Activated CD4-positive, alpha-beta memory T cell treated with anti-CD3 and anti-CD28 coated beads, Interleukin-2, amount 10 ng/mL, durations not matched to agents 7 days and 5 days (primary cell): ENCODE measurements at regions not wholly inside any gene's neighbourhood (a gene's known extent, or its start where the extent isn't known, plus 50 kb on each side); places are given as distances from the start of the nearest gene placed in this dataset.
"Not testable (repeated sequence)": the region's sequence is repeated elsewhere in the genome, so short reads cannot be mapped to it uniquely, and the experiment has no call there.

Experiments used
- CTCF ChIA-PET: fragments of 350-600 bp; sonication (Branson Sonifier 250); formaldehyde crosslinking; loops from one replicate; lab custom pipeline; 2021; ENCODE audit warnings: antibody characterized with exemption, inconsistent platforms; lab: Charles Lee
- POLR2A ChIA-PET: fragments of 350-600 bp; sonication (Branson Sonifier 250); formaldehyde crosslinking; loops from one replicate; lab custom pipeline; 2021; ENCODE audit warnings: antibody characterized with exemption; lab: Charles Lee
- DNase-seq: peaks from one replicate; pipeline ENCODE4 v3.0.0-alpha.2; 2020
- H3K27ac Mint-ChIP-seq: one replicate; pipeline ENCODE4 v1.8.0; 2021; ENCODE audit warnings: mild to moderate bottlenecking, mixed read lengths
- H3K27me3 Mint-ChIP-seq: one replicate; pipeline ENCODE4 v1.8.0; 2021; ENCODE audit warnings: mixed read lengths
- H3K36me3 Mint-ChIP-seq: one replicate; pipeline ENCODE4 v1.8.0; 2021; ENCODE audit warnings: low read depth, mixed read lengths
- H3K4me1 Mint-ChIP-seq: one replicate; pipeline ENCODE4 v1.8.0; 2021; ENCODE audit warnings: mixed read lengths
- H3K4me3 Mint-ChIP-seq: one replicate; pipeline ENCODE4 v1.8.0; 2021; ENCODE audit warnings: mild to moderate bottlenecking, mixed read lengths
- H3K9me3 Mint-ChIP-seq: one replicate; pipeline ENCODE4 v1.8.0; 2021; ENCODE audit warnings: mixed read lengths

DNA sequence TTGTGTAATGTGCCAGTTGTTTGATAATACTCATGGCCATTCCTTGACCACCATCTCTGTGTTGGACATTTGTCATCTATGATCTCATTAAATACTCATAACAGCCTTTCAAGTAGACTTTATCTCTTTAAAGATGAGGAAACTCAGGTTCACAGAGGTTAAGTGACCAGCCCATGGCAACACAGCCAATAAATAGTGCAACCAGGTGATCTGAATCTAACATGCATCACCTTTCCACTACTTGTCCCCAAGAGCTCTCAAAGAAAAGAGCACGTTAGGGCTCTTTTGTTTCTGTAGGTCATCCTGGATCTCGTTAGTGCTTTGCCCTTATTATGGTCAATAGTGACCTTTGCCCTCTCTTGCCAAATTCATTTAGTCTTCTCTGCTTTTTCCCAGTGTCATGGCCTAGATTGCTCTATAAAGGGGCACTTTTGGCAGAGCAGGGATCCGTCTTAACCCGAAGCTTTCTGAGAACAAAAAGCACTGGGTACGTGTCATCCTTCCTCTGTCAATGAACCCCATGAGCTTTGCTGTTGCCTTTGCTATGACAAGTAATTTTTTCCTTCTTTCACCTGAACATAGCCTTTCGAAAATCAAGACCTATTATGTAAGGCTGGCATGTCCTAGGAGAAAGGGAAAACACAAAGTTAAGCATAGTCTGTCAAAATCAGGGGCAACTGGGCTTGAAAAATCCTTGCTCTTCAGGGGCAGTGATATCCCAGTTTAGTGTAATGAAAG, 88.0 kb upstream of the PLXNA2 start:
- Mint-ChIP-seq H3K27me3 (peaks cover 3% of the 10 kb centered on the region), H3K36me3 (no peaks in the 10 kb centered on the region), H3K27ac (no peak overlapping the region), H3K4me1 (no peaks in the 10 kb centered on the region), H3K4me3 (no peak overlapping the region), H3K9me3 (no peaks in the 10 kb centered on the region)
- ChIA-PET POLR2A (no interaction called here), CTCF (no interaction called here)
- no peak for DNase-seq

DNA sequence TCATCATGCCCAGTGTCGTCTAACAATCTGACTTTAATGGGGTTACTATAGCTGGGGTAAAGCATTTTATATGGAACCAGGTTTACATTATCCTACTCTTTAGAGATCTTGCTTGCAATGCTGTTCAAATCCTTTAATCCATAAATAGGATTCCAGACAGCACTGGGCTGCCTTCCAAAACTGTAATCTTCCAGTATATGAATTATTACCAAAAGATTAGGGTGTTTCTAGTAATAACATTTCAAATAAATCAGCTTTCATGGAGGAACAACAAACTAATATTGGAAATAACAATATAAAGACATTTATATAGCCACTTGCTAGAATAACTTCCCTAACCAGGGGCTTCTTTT, 88.6 kb upstream of the PLXNA2 start:
- CTCF ChIA-PET, result no interaction called here

DNA sequence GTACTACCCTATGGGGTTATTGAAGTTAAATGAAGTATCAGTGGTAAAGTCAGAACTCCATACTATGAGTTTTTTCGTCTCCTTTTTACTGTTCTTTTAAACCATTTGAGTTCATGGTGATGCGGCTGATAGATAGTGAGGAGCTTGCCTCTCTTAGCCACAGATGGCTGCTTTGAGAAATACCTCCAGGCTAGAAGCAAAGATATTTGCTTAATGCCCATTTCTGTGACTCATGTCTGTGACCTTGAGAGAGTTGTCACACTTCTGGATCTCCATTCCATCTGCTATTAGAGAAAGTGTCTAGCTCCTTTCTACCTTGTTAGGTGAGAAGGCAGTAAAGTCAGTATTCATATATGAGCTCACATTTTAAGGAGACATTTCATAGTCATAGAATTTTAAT, 89.5 kb upstream of the PLXNA2 start:
- POLR2A ChIA-PET, result no interaction called here

More for the DNA sequence above, 88.6 kb upstream of the PLXNA2 start:
- Mint-ChIP-seq H3K9me3 (no peaks in the 10 kb centered on the region), H3K27me3 (peaks cover 3% of the 10 kb centered on the region), H3K27ac (no peak overlapping the region), H3K4me3 (no peak overlapping the region), H3K36me3 (no peaks in the 10 kb centered on the region), H3K4me1 (no peaks in the 10 kb centered on the region)
- POLR2A ChIA-PET, result no interaction called here
- DNase-seq, result no peak

DNA sequence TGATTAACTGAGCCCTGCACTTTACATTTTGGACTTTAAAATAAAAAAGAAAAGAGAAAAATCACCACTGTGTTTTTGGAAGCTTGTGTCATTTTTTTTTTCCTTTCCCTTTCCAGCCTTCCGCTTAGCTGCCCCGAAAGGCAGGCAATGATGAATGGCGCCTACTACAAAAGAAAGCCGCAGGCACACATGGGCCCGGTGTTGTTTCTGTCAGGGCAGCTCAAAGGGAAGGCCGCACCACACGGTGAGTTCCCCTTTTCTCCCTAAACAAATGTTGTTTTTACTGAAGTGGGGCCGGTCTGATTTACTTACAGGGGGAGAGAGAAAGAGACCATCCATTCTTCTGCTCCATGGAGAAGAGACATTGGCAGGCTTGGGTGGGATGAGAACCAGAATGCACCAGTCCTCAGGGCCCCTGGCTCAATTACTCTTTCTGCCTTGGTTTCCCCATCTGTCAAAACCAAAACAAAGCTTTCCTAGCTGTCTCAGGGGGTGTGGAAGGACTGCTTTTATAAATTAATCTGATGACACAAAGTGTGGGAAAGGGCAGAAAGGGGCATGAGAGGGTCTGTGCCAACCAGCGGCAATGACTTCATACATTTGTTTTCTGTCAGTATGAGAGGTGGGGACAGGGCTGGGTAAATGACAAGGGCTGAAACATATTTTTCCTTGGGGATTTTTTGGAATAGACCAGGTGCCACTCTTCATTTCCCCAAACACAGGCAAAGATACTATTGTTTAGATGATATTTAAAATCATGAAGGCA, 91.4 kb upstream of the PLXNA2 start:
- Mint-ChIP-seq H3K36me3 (no peaks in the 10 kb centered on the region), H3K9me3 (no peaks in the 10 kb centered on the region), H3K4me1 (no peaks in the 10 kb centered on the region), H3K27me3 (peaks cover 8% of the 10 kb centered on the region), H3K27ac (no peak overlapping the region), H3K4me3 (no peak overlapping the region)
- no peak for DNase-seq
- CTCF ChIA-PET, result no interaction called here
- POLR2A ChIA-PET, result no interaction called here

More for the DNA sequence above, 89.5 kb upstream of the PLXNA2 start:
- H3K27ac Mint-ChIP-seq, result no peak overlapping the region
- no peak overlapping the region for H3K4me3 Mint-ChIP-seq
- CTCF ChIA-PET, result no interaction called here
- no peak for DNase-seq
- H3K4me1 Mint-ChIP-seq, result no peaks in the 10 kb centered on the region
- no peaks in the 10 kb centered on the region for H3K36me3 Mint-ChIP-seq
- H3K9me3 Mint-ChIP-seq, result no peaks in the 10 kb centered on the region
- peaks cover 6% of the 10 kb centered on the region for H3K27me3 Mint-ChIP-seq

DNA sequence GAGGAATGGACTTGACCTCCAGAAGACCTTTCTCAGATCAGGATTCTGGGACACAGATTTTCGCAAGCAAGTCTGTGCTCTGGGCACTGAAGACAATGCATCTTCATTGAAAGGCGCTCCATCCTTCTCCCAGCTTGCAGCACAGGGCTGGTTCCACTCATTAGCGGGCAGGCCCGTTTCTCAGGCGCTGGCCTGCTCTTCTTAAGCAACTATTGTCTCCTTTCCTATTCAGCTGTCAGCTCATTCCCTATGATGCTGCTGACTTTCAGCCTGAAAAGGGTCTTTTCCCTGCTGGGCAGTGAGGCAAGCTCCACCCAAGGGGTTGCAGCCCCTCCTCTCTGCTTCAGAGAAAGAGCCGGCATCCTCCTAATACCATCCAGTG, 91.9 kb upstream of the PLXNA2 start:
- ChIA-PET CTCF (no interaction called here), POLR2A (no interaction called here)
- H3K27me3 Mint-ChIP-seq, result peaks cover 8% of the 10 kb centered on the region
- H3K36me3 Mint-ChIP-seq, result no peaks in the 10 kb centered on the region
- H3K4me3 Mint-ChIP-seq, result no peak overlapping the region
- DNase-seq, result no peak
- no peaks in the 10 kb centered on the region for H3K9me3 Mint-ChIP-seq
- no peaks in the 10 kb centered on the region for H3K4me1 Mint-ChIP-seq
- H3K27ac Mint-ChIP-seq, result no peak overlapping the region

DNA sequence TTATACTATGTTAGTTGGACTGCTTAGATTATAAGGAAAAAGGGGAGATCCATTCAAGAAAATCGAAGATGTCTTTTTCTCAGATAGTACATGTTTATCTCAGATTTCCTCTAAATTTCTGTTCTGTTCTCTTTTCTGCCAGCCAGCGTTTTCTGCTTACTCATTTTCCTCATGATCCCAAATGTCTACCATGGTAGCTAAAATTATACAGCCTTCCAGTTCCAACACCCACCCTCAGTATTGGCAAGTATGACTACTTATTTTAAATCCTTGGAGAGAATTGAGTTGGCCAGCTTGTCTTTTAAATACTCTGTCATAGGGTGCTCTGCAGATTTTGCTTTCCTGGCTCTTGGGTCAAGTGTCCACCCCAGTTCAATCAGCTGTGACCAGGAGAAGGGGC, 95.7 kb upstream of the PLXNA2 start:
- H3K4me3 Mint-ChIP-seq, result no peak overlapping the region
- H3K27me3 Mint-ChIP-seq, result peaks cover 11% of the 10 kb centered on the region
- POLR2A ChIA-PET, result no interaction called here
- H3K4me1 Mint-ChIP-seq, result no peaks in the 10 kb centered on the region
- H3K36me3 Mint-ChIP-seq, result no peaks in the 10 kb centered on the region
- no peak for DNase-seq
- H3K9me3 Mint-ChIP-seq, result no peaks in the 10 kb centered on the region
- CTCF ChIA-PET, result no interaction called here
- H3K27ac Mint-ChIP-seq, result no peak overlapping the region

DNA sequence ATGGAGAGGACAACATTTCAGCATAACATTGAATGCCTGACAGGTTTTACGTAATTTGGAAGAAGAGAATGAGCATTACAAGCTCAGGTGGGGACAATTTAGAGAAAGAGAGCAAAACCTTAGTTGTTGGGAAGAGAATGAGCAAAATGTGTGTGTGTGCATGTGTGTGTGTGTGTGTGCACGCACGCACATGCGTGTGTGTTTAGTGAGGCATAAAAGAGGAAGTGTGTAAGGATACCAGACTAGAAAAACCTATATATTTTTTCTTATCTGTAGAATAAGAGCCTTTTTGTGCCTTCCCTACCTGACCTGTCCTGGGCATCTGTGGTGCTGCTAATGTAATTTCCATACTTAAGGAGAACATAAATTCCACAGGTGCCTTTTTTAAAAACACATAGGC, 99.0 kb upstream of the PLXNA2 start:
- Mint-ChIP-seq H3K9me3 (no peaks in the 10 kb centered on the region), H3K4me3 (no peak overlapping the region), H3K27me3 (peaks cover 11% of the 10 kb centered on the region), H3K27ac (no peak overlapping the region), H3K36me3 (no peaks in the 10 kb centered on the region), H3K4me1 (no peaks in the 10 kb centered on the region)
- ChIA-PET CTCF (no interaction called here), POLR2A (no interaction called here)
- DNase-seq, result no peak

DNA sequence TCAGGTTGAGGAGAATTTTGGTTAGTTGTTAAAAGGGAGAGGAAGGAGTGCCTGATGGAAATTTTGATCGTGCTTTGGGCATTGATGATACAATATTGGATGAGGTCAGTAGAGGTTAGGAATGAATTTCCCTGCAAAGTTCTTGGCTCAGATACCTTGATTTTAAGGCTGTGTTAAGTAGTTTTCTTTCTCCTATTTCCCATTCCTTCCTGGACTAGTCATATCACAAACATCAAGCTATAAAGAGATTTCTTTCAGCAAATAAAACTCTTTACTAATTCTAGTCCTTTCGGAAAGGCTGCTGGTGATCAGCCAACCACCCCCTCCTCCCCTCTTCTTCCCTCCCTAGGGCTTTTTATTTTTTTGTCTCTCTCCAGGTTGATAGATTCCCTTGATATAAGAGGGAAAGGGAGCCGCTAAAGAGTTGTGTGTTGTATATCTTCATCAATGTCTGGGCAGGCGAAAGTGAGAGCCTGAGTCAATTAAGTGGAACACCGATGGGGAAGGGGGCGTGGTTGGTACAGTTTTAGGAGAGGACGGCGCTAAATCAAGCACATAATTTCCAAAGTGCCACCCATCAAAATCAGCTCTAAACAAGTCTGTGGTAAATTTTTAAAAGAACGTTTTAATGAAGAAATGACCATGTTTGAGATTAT, 100.1 kb upstream of the PLXNA2 start:
- no peaks in the 10 kb centered on the region for H3K4me1 Mint-ChIP-seq
- CTCF ChIA-PET, result no interaction called here
- H3K4me3 Mint-ChIP-seq, result no peak overlapping the region
- no peaks in the 10 kb centered on the region for H3K9me3 Mint-ChIP-seq
- POLR2A ChIA-PET, result no interaction called here
- no peak for DNase-seq
- H3K27ac Mint-ChIP-seq, result no peak overlapping the region
- H3K27me3 Mint-ChIP-seq, result peaks cover 8% of the 10 kb centered on the region
- H3K36me3 Mint-ChIP-seq, result no peaks in the 10 kb centered on the region

DNA sequence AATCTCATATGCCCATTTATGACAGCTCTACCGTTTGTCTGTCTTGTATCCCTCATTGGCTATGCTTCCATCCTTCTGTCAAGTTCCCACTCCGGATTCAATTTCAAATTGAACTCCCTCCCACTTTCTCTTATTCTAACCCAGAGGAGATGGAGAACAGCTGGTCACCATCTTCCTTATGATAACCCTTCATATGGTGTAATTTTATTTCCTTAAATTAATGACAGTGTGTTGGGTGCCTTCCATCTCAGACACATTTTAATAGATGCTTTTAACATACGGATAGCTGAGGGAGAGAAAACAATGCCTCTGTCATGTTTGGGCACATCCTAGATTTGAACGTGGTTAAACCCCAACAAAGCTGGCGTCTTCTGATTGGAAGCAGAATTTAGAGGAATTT, 103.0 kb upstream of the PLXNA2 start:
- Mint-ChIP-seq H3K27ac (no peak overlapping the region), H3K4me3 (no peak overlapping the region)
- CTCF ChIA-PET, result no interaction called here

DNA sequence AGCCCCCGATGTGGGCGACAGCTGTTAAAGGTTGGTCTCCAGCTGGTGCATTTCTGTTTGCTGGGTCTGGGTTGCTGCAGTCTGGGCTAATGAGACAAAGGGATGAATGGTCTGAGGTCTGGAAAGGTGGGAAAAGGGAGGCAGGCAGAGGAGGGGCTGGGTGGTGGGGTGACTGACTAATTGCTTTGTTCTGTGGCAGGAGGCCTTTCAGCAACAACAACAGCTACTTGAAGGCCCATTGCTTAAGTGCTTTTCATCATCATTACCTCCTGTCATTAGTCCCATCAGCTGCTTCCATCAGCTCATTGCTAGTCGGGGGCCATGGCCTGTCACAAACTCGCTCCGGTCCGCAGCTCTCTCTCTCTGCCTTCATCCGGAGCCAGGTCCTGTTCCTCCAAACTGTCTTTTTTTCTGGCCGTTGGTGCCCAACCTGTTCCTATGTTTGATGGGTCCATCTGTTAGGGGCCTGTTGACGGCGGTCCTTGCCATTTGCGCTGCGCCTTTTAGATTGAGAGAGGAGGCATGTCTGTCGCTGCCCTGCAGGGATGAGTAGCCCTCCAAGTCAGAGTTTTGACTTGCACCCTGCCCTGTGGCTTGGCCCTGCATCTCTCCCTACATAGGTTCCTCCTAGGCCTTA, 105.6 kb upstream of the PLXNA2 start:
- Mint-ChIP-seq H3K9me3 (no peaks in the 10 kb centered on the region), H3K4me1 (no peaks in the 10 kb centered on the region), H3K27me3 (no peaks in the 10 kb centered on the region), H3K36me3 (no peaks in the 10 kb centered on the region), H3K4me3 (no peak overlapping the region), H3K27ac (no peak overlapping the region)
- ChIA-PET CTCF (no interaction called here), POLR2A (no interaction called here)
- DNase-seq, result no peak

More for the DNA sequence above, 103.0 kb upstream of the PLXNA2 start:
- no peak for DNase-seq
- no peaks in the 10 kb centered on the region for H3K4me1 Mint-ChIP-seq
- peaks cover 3% of the 10 kb centered on the region for H3K27me3 Mint-ChIP-seq
- H3K36me3 Mint-ChIP-seq, result no peaks in the 10 kb centered on the region
- no peaks in the 10 kb centered on the region for H3K9me3 Mint-ChIP-seq
- POLR2A ChIA-PET, result no interaction called here

DNA sequence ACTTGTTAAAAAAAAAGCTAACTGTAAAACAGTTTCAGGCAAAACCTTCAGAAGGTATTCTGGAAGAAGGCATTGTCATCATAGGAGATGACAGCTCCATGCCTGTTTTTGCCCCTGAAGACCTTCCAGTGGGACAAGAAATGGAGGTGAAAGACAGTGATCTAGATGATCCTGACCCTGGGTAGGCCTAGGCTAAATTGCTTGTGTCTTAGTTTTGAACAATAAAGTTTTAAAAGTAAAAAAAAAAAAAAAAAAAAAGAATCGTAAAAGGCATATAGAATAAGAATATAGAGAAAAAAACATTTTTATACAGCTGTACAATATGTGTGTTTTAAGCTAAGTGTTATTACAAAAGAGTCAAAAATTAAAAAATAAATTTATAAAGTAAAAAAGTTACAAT, 106.6 kb upstream of the PLXNA2 start:
- no peaks in the 10 kb centered on the region for H3K36me3 Mint-ChIP-seq
- H3K4me1 Mint-ChIP-seq, result no peaks in the 10 kb centered on the region
- no peak overlapping the region for H3K27ac Mint-ChIP-seq
- H3K9me3 Mint-ChIP-seq, result no peaks in the 10 kb centered on the region
- H3K4me3 Mint-ChIP-seq, result no peak overlapping the region
- DNase-seq, result no peak
- no peaks in the 10 kb centered on the region for H3K27me3 Mint-ChIP-seq
- CTCF ChIA-PET, result no interaction called here
- POLR2A ChIA-PET, result no interaction called here

DNA sequence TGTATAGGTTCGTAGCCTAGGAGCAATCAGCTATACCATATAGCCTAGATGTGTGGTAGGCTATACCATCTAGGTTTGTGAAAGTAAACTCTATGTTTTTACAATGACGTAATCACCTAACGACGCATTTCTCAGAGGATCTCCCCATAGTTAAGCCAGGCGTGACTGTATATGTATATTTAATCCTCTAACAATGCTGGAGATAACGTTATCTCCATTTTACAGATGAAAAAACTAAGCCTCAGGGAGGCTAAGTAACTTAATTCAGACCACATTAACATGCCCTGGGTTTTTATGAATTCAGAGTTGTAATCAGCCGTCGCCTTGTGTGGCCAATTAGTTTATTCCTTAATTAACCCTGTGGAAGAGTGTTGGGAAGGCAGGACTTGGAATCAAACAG, 107.7 kb upstream of the PLXNA2 start:
- Mint-ChIP-seq H3K27ac (no peak overlapping the region), H3K4me1 (no peaks in the 10 kb centered on the region), H3K4me3 (no peak overlapping the region), H3K27me3 (no peaks in the 10 kb centered on the region), H3K36me3 (no peaks in the 10 kb centered on the region), H3K9me3 (no peaks in the 10 kb centered on the region)
- ChIA-PET POLR2A (no interaction called here), CTCF (no interaction called here)
- DNase-seq, result no peak

DNA sequence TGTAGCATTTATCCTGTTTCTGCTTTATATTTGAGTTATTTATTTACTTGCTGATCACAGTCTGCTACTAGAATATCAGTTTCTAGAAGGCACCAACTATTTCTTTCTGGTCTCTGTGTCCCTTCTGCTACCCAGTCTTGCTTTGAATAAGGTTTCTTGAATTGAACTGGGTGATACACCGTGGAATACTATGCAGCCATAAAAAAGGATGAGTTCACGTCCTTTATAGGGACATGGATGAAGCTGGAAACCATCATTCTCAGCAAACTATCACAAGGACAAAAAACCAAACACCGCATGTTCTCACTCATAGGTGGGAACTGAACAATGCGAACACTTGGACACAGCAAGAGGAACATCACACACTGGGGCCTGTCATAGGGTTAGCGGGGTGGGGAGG, 109.6 kb upstream of the PLXNA2 start:
- CTCF ChIA-PET, H3K4me3 Mint-ChIP-seq, H3K4me1 Mint-ChIP-seq: not testable (repeated sequence)

More for the DNA sequence above, 109.6 kb upstream of the PLXNA2 start:
- H3K27me3 Mint-ChIP-seq, POLR2A ChIA-PET, H3K27ac Mint-ChIP-seq, DNase-seq, H3K9me3 Mint-ChIP-seq, H3K36me3 Mint-ChIP-seq: not testable (repeated sequence)
